A549 (cell line): ENCODE measurements at regions not wholly inside any gene's neighbourhood (a gene's known extent, or its start where the extent isn't known, plus 50 kb on each side); places are given as distances from the start of the nearest gene placed in this dataset.

Experiments used
- ATAC-seq, 2 experiments: fragments of 200-7000 bp in 1 of 2; fragments of >200 bp in 1 of 2; cut with Nextera tagmentation in 1 of 2; cut with Tn5 transposase in 1 of 2; 3 replicates each; pipeline versions ENCODE4 v1.8.0 to v1.9.1; 2018 to 2020; ENCODE audit warnings: mild to moderate bottlenecking in 1 of 2, moderate library complexity in 1 of 2
- CTCF ChIA-PET: fragments of 300-600 bp; sonication (Branson Sonifier 250); formaldehyde crosslinking; extraction: SDS; loops from one replicate; lab custom pipeline; 2021; ENCODE audit warnings: antibody characterized with exemption, inconsistent platforms; lab: Yijun Ruan, JAX
- POLR2A ChIA-PET: fragments of 350-600 bp; formaldehyde crosslinking; extraction: SDS; loops from one replicate; lab custom pipeline; 2021; ENCODE audit warnings: antibody characterized with exemption, inconsistent platforms; lab: Yijun Ruan, JAX
- DNase-seq, 2 experiments: peaks; one replicate each; pipeline versions ENCODE4 v3.0.0 to v3.0.0-alpha.2; 2011 to 2016; ENCODE audit warnings: low read depth in 1 of 2, low spot score in 1 of 2
- FAIRE-seq: peaks from 2 replicates; lab custom pipeline; 2011; peaks lifted over from hg19 to GRCh38; lab: Jason Lieb, UNC
- H3K27ac ChIP-seq, 2 experiments: fragments of >200 bp; sonication (Bioruptor Twin); formaldehyde crosslinking; 3 replicates each; pipeline ENCODE4 v1.5.1; 2016 to 2017
- H3K4me1 ChIP-seq: fragments of >200 bp; sonication (Bioruptor Twin); formaldehyde crosslinking; 3 replicates; pipeline ENCODE4 v1.6.1; 2016
- H3K4me2 ChIP-seq: fragments of >200 bp; sonication (Bioruptor Twin); formaldehyde crosslinking; 3 replicates; pipeline ENCODE4 v1.6.1; 2016
- H3K4me3 ChIP-seq: fragments of >200 bp; sonication (Bioruptor Twin); formaldehyde crosslinking; 3 replicates; pipeline ENCODE4 v1.5.1; 2016
- H3K9me3 ChIP-seq: fragments of >200 bp; sonication (Bioruptor Twin); formaldehyde crosslinking; 3 replicates; pipeline ENCODE4 v1.6.1; 2016
- CBX2 ChIP-seq: fragments of 200-600 bp; sonication (generic); IDR thresholded peaks from 2 replicates; pipeline ENCODE4 v1.6.1; 2016; ENCODE audit warnings: low read depth, mild to moderate bottlenecking, borderline replicate concordance
- CHD2 ChIP-seq: fragments of 150-350 bp; IDR thresholded peaks from 2 replicates; pipeline ENCODE4 v1.6.1; 2014; ENCODE audit warnings: low read length; ENCODE audit not compliant: partially characterized antibody
- E2F6 ChIP-seq: IDR thresholded peaks from 2 replicates; pipeline ENCODE4 v1.6.1; 2012; ENCODE audit warnings: low read depth, borderline replicate concordance
- EHF ChIP-seq: fragments of 250-450 bp; sonication (Bioruptor Pico); IDR thresholded peaks from 2 replicates; pipeline ENCODE4 v1.5.0; 2020; ENCODE audit warnings: mild to moderate bottlenecking
- EHMT2 ChIP-seq: fragments of 200-600 bp; sonication (generic); IDR thresholded peaks from 2 replicates; pipeline ENCODE4 v1.6.1; 2016; ENCODE audit warnings: antibody characterized with exemption, low read depth, mild to moderate bottlenecking, moderate library complexity
- EP300 ChIP-seq, 2 experiments: fragments of >200 bp; sonication (Bioruptor Twin); formaldehyde crosslinking; IDR thresholded peaks; 2 replicates in 1 of 2; 3 replicates in 1 of 2; pipeline ENCODE4 v1.6.1; 2016 to 2017
- ESRRA ChIP-seq: fragments of 150-350 bp; IDR thresholded peaks from 2 replicates; pipeline ENCODE4 v1.6.1; 2014; ENCODE audit warnings: mild to moderate bottlenecking, low read length, borderline replicate concordance
- FOSB ChIP-seq: fragments of 250-450 bp; sonication (Bioruptor Pico); IDR thresholded peaks from 2 replicates; pipeline ENCODE4 v1.5.0; 2020; ENCODE audit warnings: mild to moderate bottlenecking, moderate library complexity
- FOSL2 ChIP-seq, 2 experiments: fragments of 450-650 bp in 1 of 2; fragments of >200 bp in 1 of 2; sonication (Bioruptor Twin) in 1 of 2; formaldehyde crosslinking; IDR thresholded peaks; 2 replicates each; pipeline versions ENCODE4 v1.5.0 to v1.6.1; 2016 to 2020; ENCODE audit warnings: mild to moderate bottlenecking in 1 of 2, moderate library complexity in 1 of 2
- FOXS1 ChIP-seq: fragments of 250-450 bp; sonication (Bioruptor Pico); IDR thresholded peaks from 2 replicates; pipeline ENCODE4 v1.5.0; 2020; ENCODE audit warnings: mild to moderate bottlenecking, moderate library complexity
- HES2 ChIP-seq: fragments of >200 bp; sonication (Bioruptor Twin); formaldehyde crosslinking; IDR thresholded peaks from 2 replicates; pipeline ENCODE4 v1.6.1; 2016
- HMGXB4 ChIP-seq: fragments of 250-450 bp; sonication (Bioruptor Pico); IDR thresholded peaks from 2 replicates; pipeline ENCODE4 v1.5.0; 2021; ENCODE audit warnings: mild to moderate bottlenecking, moderate library complexity, borderline replicate concordance
- HOXA7 ChIP-seq: fragments of 250-450 bp; sonication (Bioruptor Pico); IDR thresholded peaks from 2 replicates; pipeline ENCODE4 v1.5.0; 2020; ENCODE audit warnings: mild to moderate bottlenecking, moderate library complexity
- HOXB13 ChIP-seq: fragments of 250-450 bp; sonication (Bioruptor Pico); IDR thresholded peaks from 2 replicates; pipeline ENCODE4 v1.5.0; 2020; ENCODE audit warnings: low read depth, mild to moderate bottlenecking, moderate library complexity
- HOXB5 ChIP-seq: fragments of 250-450 bp; sonication (Bioruptor Pico); IDR thresholded peaks from 2 replicates; pipeline ENCODE4 v1.5.0; 2020; ENCODE audit warnings: mild to moderate bottlenecking, moderate library complexity
- JUN ChIP-seq, 2 experiments: fragments of >200 bp; sonication (Bioruptor Twin); formaldehyde crosslinking; IDR thresholded peaks; 2 replicates in 1 of 2; 3 replicates in 1 of 2; pipeline ENCODE4 v1.6.1; 2016 to 2017
- JUNB ChIP-seq: fragments of >200 bp; sonication (Bioruptor Twin); formaldehyde crosslinking; IDR thresholded peaks from 2 replicates; pipeline ENCODE4 v1.6.1; 2016
- KDM1A ChIP-seq: fragments of 200-600 bp; sonication (generic); IDR thresholded peaks from 2 replicates; pipeline ENCODE4 v1.6.1; 2016; ENCODE audit warnings: low read depth, mild to moderate bottlenecking
- MAFK ChIP-seq: fragments of 450-650 bp; IDR thresholded peaks from 2 replicates; pipeline ENCODE4 v1.6.1; 2014; ENCODE audit not compliant: partially characterized antibody
- MAZ ChIP-seq: fragments of 150-350 bp; IDR thresholded peaks from 2 replicates; pipeline ENCODE4 v1.6.1; 2014; ENCODE audit warnings: antibody characterized with exemption, low read depth, low read length, borderline replicate concordance
- MYC ChIP-seq: IDR thresholded peaks from 2 replicates; pipeline ENCODE4 v1.6.1; 2012; ENCODE audit warnings: mild to moderate bottlenecking, inconsistent platforms, low read length, improper control_type of control experiment, borderline replicate concordance
- NFE2L2 ChIP-seq: fragments of 150-350 bp; conservative IDR thresholded peaks from 2 replicates; pipeline ENCODE4 v1.6.1; 2014; ENCODE audit warnings: low read length
- RFX5 ChIP-seq: fragments of 450-650 bp; IDR thresholded peaks from 2 replicates; pipeline ENCODE4 v1.7.1; 2014; ENCODE audit warnings: antibody characterized with exemption, mild to moderate bottlenecking, moderate library complexity
- RNF2 ChIP-seq: fragments of 200-600 bp; sonication (generic); IDR thresholded peaks from 2 replicates; pipeline ENCODE4 v1.6.1; 2016; ENCODE audit warnings: low read depth, mild to moderate bottlenecking, antibody characterized with exemption, moderate library complexity, borderline replicate concordance
- SMC3 ChIP-seq: fragments of >200 bp; sonication (Bioruptor Twin); formaldehyde crosslinking; IDR thresholded peaks from 3 replicates; pipeline ENCODE4 v1.6.1; 2018; ENCODE audit warnings: inconsistent platforms
- TP53 ChIP-seq: fragments of 250-450 bp; sonication (Bioruptor Pico); IDR thresholded peaks from 2 replicates; pipeline ENCODE4 v1.5.0; 2021; ENCODE audit warnings: mild to moderate bottlenecking, moderate library complexity
- ZC3H11A ChIP-seq: fragments of 450-650 bp; IDR thresholded peaks from 2 replicates; pipeline ENCODE4 v1.6.1; 2014; ENCODE audit warnings: antibody characterized with exemption, mild to moderate bottlenecking
- ZFP36 ChIP-seq: fragments of 450-650 bp; IDR thresholded peaks from 2 replicates; pipeline ENCODE4 v1.6.1; 2014; ENCODE audit warnings: borderline replicate concordance; ENCODE audit not compliant: partially characterized antibody
- WGBS: methylation state at CpG from one replicate; pipeline ENCODE4 v1.1.6; 2017; ENCODE audit errors: missing lambda C conversion rate; 5-methylcytosine and 5-hydroxymethylcytosine counted together

GRCh38 chr2:16404551-16405300 lies 260.9 kb downstream of the CYRIA start:
- POLR2A ChIA-PET = no interaction called here

GRCh38 chr2:16404146-16404545 lies 261.5 kb downstream of the CYRIA start:
- TF ChIP-seq JUN (IDR thresholded peaks at IDR 0.05) (no peak), HOXA7 (CRISPR knock-in tag) (no peak), FOSB (CRISPR knock-in tag) (no peak), CHD2 (no peak), MYC (no peak), EP300 (IDR thresholded peaks at IDR 0.05) (no peak)
- TF ChIP-seq, all 56 proteins: peak for 0
- DNase-seq (no peak), FAIRE-seq (no peak), ATAC-seq (no peak)
- POLR2A ChIA-PET = no interaction called here
- CTCF ChIA-PET = no interaction called here
- no peaks in the 10 kb centered on the region; the same call in 2 of the 3 replicates for H3K9me3 ChIP-seq
- H3K4me3 ChIP-seq = no peak overlapping the region
- H3K4me2 ChIP-seq = no peak overlapping the region
- under 1% methylated on average over 3 of the region's 3 CpGs for WGBS
- no peaks in the 10 kb centered on the region for H3K4me1 ChIP-seq
- H3K27ac ChIP-seq = no peak overlapping the region

More at GRCh38 chr2:16404551-16405300, 260.9 kb downstream of the CYRIA start:
- no peak for DNase-seq
- CTCF ChIA-PET = no interaction called here
- Histone ChIP-seq H3K4me3 (no peak overlapping the region), H3K4me2 (no peak overlapping the region), H3K9me3 (no peaks in the 10 kb centered on the region; the same call in 2 of the 3 replicates), H3K4me1 (no peaks in the 10 kb centered on the region)
- WGBS = 23% methylated on average over 5 of the region's 5 CpGs
- no peak for ATAC-seq
- no peak for FAIRE-seq
- no peak for TF ChIP-seq HOXB5 (CRISPR knock-in tag)
- no peak for TF ChIP-seq JUNB
- TF ChIP-seq HES2 = no peak
- TF ChIP-seq E2F6 = no peak
- no peak for TF ChIP-seq FOSL2 (IDR thresholded peaks at IDR 0.05)
- TF ChIP-seq FOSL2 (CRISPR knock-in tag; IDR thresholded peaks at IDR 0.05) = no peak
- TF ChIP-seq FOXS1 (CRISPR knock-in tag) = no peak
- no peak for TF ChIP-seq EHMT2
- TF ChIP-seq ZFP36 = no peak
- TF ChIP-seq SMC3 = no peak
- TF ChIP-seq CHD2 = no peak
- TF ChIP-seq EHF (CRISPR knock-in tag) = no peak
- no peak for TF ChIP-seq KDM1A
- no peak for TF ChIP-seq CBX2
- TF ChIP-seq RFX5 = no peak
- TF ChIP-seq, all 56 proteins: peak for 0
- no peak overlapping the region for H3K27ac ChIP-seq

GRCh38 chr2:16402891-16403290 lies 262.7 kb downstream of the CYRIA start:
- no peak for ATAC-seq
- ChIA-PET CTCF (interaction anchor here (0.7 kb wide), 1 partner anchor 206 kb away, joined by 3 read pairs; no protein-coding TSS in a partner anchor), POLR2A (no interaction called here)
- no peak for FAIRE-seq
- 6% methylated on average over 5 of the region's 5 CpGs for WGBS
- Histone ChIP-seq H3K9me3 (no peaks in the 10 kb centered on the region; the same call in 2 of the 3 replicates), H3K4me2 (no peak overlapping the region), H3K4me1 (no peaks in the 10 kb centered on the region), H3K4me3 (no peak overlapping the region), H3K27ac (no peak overlapping the region)
- no peak for DNase-seq
- TF ChIP-seq ZC3H11A = no peak
- no peak for TF ChIP-seq FOXS1 (CRISPR knock-in tag)
- TF ChIP-seq HOXB13 (CRISPR knock-in tag) = no peak
- no peak for TF ChIP-seq MAZ
- TF ChIP-seq NFE2L2 = no peak
- TF ChIP-seq ESRRA = no peak
- no peak for TF ChIP-seq CBX2
- no peak for TF ChIP-seq CHD2
- no peak for TF ChIP-seq MAFK
- no peak for TF ChIP-seq RNF2
- no peak for TF ChIP-seq JUN (IDR thresholded peaks at IDR 0.05)
- no peak for TF ChIP-seq EP300 (IDR thresholded peaks at IDR 0.05)
- TF ChIP-seq TP53 (CRISPR knock-in tag) = no peak
- no peak for TF ChIP-seq MYC
- TF ChIP-seq ZFP36 = no peak
- TF ChIP-seq HMGXB4 (CRISPR knock-in tag) = no peak
